Adrenal gland (tissue), 9 donors: ENCODE measurements at regions not wholly inside any gene's neighbourhood (a gene's known extent, or its start where the extent isn't known, plus 50 kb on each side); places are given as distances from the start of the nearest gene placed in this dataset.
"Not testable (repeated sequence)": the region's sequence is repeated elsewhere in the genome, so short reads cannot be mapped to it uniquely, and the experiment has no call there.

Experiments
- DNase-seq, 7 donors: peaks; one replicate each; pipeline ENCODE4 v3.0.0-alpha.2; 2019 to 2020
- H3K27ac ChIP-seq, 5 donors: fragments of 200-600 bp; sonication (generic) in 4 of 5; 1 replicate in 3 of 5; 2 replicates in 2 of 5; pipeline versions ENCODE4 v1.5.1 to v1.8.0; 2016 to 2020; ENCODE audit warnings: mild to moderate bottlenecking in 1 of 5
- H3K27me3 ChIP-seq: fragments of 200-600 bp; 2 replicates; pipeline ENCODE4 v1.8.0; 2021
- H3K36me3 ChIP-seq, 2 donors: fragments of 200-600 bp; replicated peaks in 1 of 2; 1 replicate in 1 of 2; 2 replicates in 1 of 2; pipeline versions ENCODE4 v1.5.1 to v1.8.0; 2018 to 2022
- H3K4me1 ChIP-seq, 2 donors: fragments of 200-600 bp; replicated peaks in 1 of 2; 1 replicate in 1 of 2; 2 replicates in 1 of 2; pipeline versions ENCODE4 v1.5.1 to v1.8.0; 2018 to 2021
- H3K4me3 ChIP-seq, 4 donors: fragments of 200-600 bp; sonication (generic) in 3 of 4; one replicate each; pipeline ENCODE4 v1.5.1; 2016 to 2018
- H3K9me3 ChIP-seq, 3 donors: fragments of 200-600 bp; sonication (generic) in 1 of 3; replicated peaks in 1 of 3; 1 replicate in 2 of 3; 2 replicates in 1 of 3; pipeline versions ENCODE4 v1.5.1 to v1.8.0; 2016 to 2021
- CTCF ChIP-seq, 6 experiments: fragments of 450-650 bp in 4 of 6; fragments of 200-600 bp in 2 of 6; sonication (generic) in 1 of 6; IDR thresholded peaks; 1 replicate in 5 of 6; 2 replicates in 1 of 6; pipeline versions ENCODE4 v1.5.1 to v1.8.0; 2016 to 2021; ENCODE audit warnings: antibody characterized with exemption in 6 of 6, mild to moderate bottlenecking in 2 of 6, moderate library complexity in 1 of 6
- POLR2A ChIP-seq, 2 donors: fragments of 450-650 bp; IDR thresholded peaks; one replicate each; pipeline ENCODE4 v1.6.1; 2017; ENCODE audit warnings: antibody characterized with exemption in 2 of 2, mild to moderate bottlenecking in 2 of 2, moderate library complexity in 1 of 2
- WGBS, 4 donors: extraction: QIAGEN DNeasy Blood & Tissue Kit in 2 of 4; methylation state at CpG; one replicate each; pipeline versions ENCODE4 v1.1.5 to v1.1.7; 2013 to 2017; 5-methylcytosine and 5-hydroxymethylcytosine counted together
- intact Hi-C, 2 donors: fragments of 100-400 bp; cut with DNase I; formaldehyde crosslinking; loops; one replicate each; pipeline versions ENCODE4 v1.14.1 to v1.15.0; 2022 to 2023
- donor health status: healthy with polysubstance abuse.
- donor health status: Bipolar disorder and iron deficiency.
- donor health status: DM: yes; HTN: yes; CAD: no.
- donor health status: DM: no; HTN: no; CAD: no.
- donor health status: DM: no; HTN: no; CAD: no.

GRCh38 chr3:17865631-17866030 lies 123.2 kb upstream of the TBC1D5 start:
- intact Hi-C loops, result no loop called here
- H3K27ac ChIP-seq, result no peak overlapping the region
- no peak for DNase-seq
- H3K4me1 ChIP-seq, result no peaks in the 10 kb centered on the region
- no peaks in the 10 kb centered on the region for H3K9me3 ChIP-seq
- peaks cover 2% of the 10 kb centered on the region for H3K27me3 ChIP-seq
- no peak for TF ChIP-seq POLR2A (IDR thresholded peaks at IDR 0.05)
- no peak for TF ChIP-seq CTCF (IDR thresholded peaks at IDR 0.05)
- no peak overlapping the region for H3K4me3 ChIP-seq
- WGBS, 4 donors, result 65 to 81% (median 68%) methylated on average over 3 of the region's 3 CpGs
- H3K36me3 ChIP-seq, result no peaks in the 10 kb centered on the region

GRCh38 chr3:17861476-17861875 lies 119.0 kb upstream of the TBC1D5 start:
- no peaks in the 10 kb centered on the region for H3K4me1 ChIP-seq
- 59 to 78% (median 68%) methylated on average over 2 of the region's 2 CpGs for WGBS, 4 donors
- TF ChIP-seq CTCF (IDR thresholded peaks at IDR 0.05), result no peak
- no peak for TF ChIP-seq POLR2A (IDR thresholded peaks at IDR 0.05)
- H3K9me3 ChIP-seq, result no peaks in the 10 kb centered on the region
- H3K27ac ChIP-seq, result no peak overlapping the region
- DNase-seq, result no peak
- no peaks in the 10 kb centered on the region for H3K36me3 ChIP-seq
- no peak overlapping the region for H3K4me3 ChIP-seq
- no peaks in the 10 kb centered on the region for H3K27me3 ChIP-seq
- intact Hi-C loops, result no loop called here

- H3K4me3 ChIP-seq, H3K27ac ChIP-seq, H3K27me3 ChIP-seq, H3K36me3 ChIP-seq, H3K4me1 ChIP-seq, intact Hi-C loops, DNase-seq, H3K9me3 ChIP-seq: not testable (repeated sequence)
- 88 to 94% (median 90%) methylated on average over 7 to 35 of the region's 35 CpGs for WGBS, 4 donors
These were observed 118.5 kb upstream of the TBC1D5 start for GRCh38 chr3:17860840-17861471.

- H3K27ac ChIP-seq, result no peak overlapping the region
- WGBS, 4 donors, result 58 to 100% (median 88%) methylated on average over 1 of the region's 1 CpG
- no peak for DNase-seq
- TF ChIP-seq POLR2A (IDR thresholded peaks at IDR 0.05) (no peak), CTCF (IDR thresholded peaks at IDR 0.05) (no peak)
- intact Hi-C loops, result no loop called here
- H3K27me3 ChIP-seq, result no peaks in the 10 kb centered on the region
- no peaks in the 10 kb centered on the region for H3K36me3 ChIP-seq
- no peaks in the 10 kb centered on the region for H3K9me3 ChIP-seq
- no peaks in the 10 kb centered on the region for H3K4me1 ChIP-seq
- no peak overlapping the region for H3K4me3 ChIP-seq
These were observed 109.8 kb upstream of the TBC1D5 start for GRCh38 chr3:17852217-17852616.

GRCh38 chr3:17850448-17850847 lies 108.0 kb upstream of the TBC1D5 start:
- no peak overlapping the region for H3K27ac ChIP-seq

More at GRCh38 chr3:17850448-17850847, 108.0 kb upstream of the TBC1D5 start:
- Histone ChIP-seq H3K36me3 (no peaks in the 10 kb centered on the region), H3K4me3 (no peak overlapping the region), H3K4me1 (no peaks in the 10 kb centered on the region), H3K27me3 (no peaks in the 10 kb centered on the region), H3K9me3 (no peaks in the 10 kb centered on the region)
- TF ChIP-seq POLR2A (IDR thresholded peaks at IDR 0.05) (no peak), CTCF (IDR thresholded peaks at IDR 0.05) (no peak)
- DNase-seq, result no peak
- intact Hi-C loops, result no loop called here
